Peyer's patch (tissue), 4 donors: ENCODE measurements at regions not wholly inside any gene's neighbourhood (a gene's known extent, or its start where the extent isn't known, plus 50 kb on each side); places are given as distances from the start of the nearest gene placed in this dataset.
A peak's percentile ranks its signal among the peaks of the same experiment; 100 is the strongest.

Experiments
- DNase-seq, 3 donors: peaks; one replicate each; pipeline ENCODE4 v3.0.0-alpha.2; 2017 to 2019
- H3K27ac ChIP-seq, 4 donors: fragments of 200-600 bp; sonication (generic); one replicate each; pipeline ENCODE4 v1.5.1; 2016 to 2019
- H3K27me3 ChIP-seq, 2 donors: fragments of 200-600 bp; sonication (generic); one replicate each; pipeline ENCODE4 v1.5.1; 2019
- H3K36me3 ChIP-seq, 3 donors: fragments of 200-600 bp; sonication (generic); one replicate each; pipeline ENCODE4 v1.5.1; 2016 to 2019
- H3K4me1 ChIP-seq, 4 donors: fragments of 200-600 bp; sonication (generic); one replicate each; pipeline ENCODE4 v1.5.1; 2016 to 2019
- H3K4me3 ChIP-seq, 4 donors: fragments of 200-600 bp; sonication (generic); 1 replicate in 3 of 4; 2 replicates in 1 of 4; pipeline ENCODE4 v1.5.1; 2016 to 2019; ENCODE audit warnings: mild to moderate bottlenecking in 1 of 4
- H3K9me3 ChIP-seq, 4 donors: fragments of 200-600 bp; sonication (generic); one replicate each; pipeline ENCODE4 v1.5.1; 2016 to 2019; ENCODE audit warnings: mild to moderate bottlenecking in 1 of 4
- POLR2A ChIP-seq, 2 donors: fragments of 450-650 bp; IDR thresholded peaks; one replicate each; pipeline ENCODE4 v1.5.1; 2017; ENCODE audit warnings: antibody characterized with exemption in 2 of 2, mild to moderate bottlenecking in 2 of 2, moderate library complexity in 2 of 2
- TF ChIP-seq, protein P1 (sequence below), 6 experiments: fragments of 450-650 bp in 4 of 6; fragments of 200-600 bp in 2 of 6; sonication (generic) in 1 of 6; IDR thresholded peaks; one replicate each; pipeline ENCODE4 v1.5.1; 2017 to 2019; ENCODE audit warnings: antibody characterized with exemption in 6 of 6, mild to moderate bottlenecking in 3 of 6, moderate library complexity in 1 of 6

DNA sequence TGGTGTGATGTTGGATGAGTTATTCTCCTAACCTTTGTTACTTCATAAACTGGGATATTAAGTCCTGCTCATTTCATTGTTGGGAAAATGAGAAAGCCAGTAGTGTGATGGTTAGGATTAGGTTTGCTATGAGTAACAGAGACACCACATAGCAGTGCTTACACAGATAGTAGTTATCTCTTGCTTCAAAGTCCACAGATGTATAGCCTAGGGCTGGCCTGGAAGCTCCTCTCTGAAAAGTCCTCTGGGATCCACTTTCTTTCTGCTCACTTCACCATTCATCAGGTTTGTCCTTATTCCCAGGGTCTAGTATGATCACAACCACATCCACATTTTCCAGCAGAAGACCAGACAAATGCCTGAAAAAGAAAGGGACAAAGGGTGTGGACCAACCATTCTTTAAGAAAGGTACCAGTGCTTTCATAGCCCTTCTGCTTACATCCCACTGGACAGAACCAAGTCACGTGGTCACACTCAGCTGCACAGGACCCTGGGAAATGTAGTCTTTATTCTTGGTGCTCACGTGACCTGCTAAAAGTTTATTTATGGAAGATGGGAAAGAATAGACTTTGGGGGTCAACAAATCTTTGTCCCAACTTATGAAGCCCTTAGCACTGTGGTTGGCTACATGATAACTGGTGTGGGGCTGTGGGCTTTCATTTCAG, 108.9 kb downstream of the INSIG2 start:
- H3K36me3 ChIP-seq = no peaks in the 10 kb centered on the region
- H3K9me3 ChIP-seq = no peaks in the 10 kb centered on the region
- no peaks in the 10 kb centered on the region for H3K27me3 ChIP-seq
- TF ChIP-seq, protein P1, sequence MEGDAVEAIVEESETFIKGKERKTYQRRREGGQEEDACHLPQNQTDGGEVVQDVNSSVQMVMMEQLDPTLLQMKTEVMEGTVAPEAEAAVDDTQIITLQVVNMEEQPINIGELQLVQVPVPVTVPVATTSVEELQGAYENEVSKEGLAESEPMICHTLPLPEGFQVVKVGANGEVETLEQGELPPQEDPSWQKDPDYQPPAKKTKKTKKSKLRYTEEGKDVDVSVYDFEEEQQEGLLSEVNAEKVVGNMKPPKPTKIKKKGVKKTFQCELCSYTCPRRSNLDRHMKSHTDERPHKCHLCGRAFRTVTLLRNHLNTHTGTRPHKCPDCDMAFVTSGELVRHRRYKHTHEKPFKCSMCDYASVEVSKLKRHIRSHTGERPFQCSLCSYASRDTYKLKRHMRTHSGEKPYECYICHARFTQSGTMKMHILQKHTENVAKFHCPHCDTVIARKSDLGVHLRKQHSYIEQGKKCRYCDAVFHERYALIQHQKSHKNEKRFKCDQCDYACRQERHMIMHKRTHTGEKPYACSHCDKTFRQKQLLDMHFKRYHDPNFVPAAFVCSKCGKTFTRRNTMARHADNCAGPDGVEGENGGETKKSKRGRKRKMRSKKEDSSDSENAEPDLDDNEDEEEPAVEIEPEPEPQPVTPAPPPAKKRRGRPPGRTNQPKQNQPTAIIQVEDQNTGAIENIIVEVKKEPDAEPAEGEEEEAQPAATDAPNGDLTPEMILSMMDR (IDR thresholded peaks at IDR 0.05) = no peak
- no peaks in the 10 kb centered on the region for H3K4me1 ChIP-seq
- no peak overlapping the region for H3K4me3 ChIP-seq
- no peak for DNase-seq
- no peak overlapping the region for H3K27ac ChIP-seq

DNA sequence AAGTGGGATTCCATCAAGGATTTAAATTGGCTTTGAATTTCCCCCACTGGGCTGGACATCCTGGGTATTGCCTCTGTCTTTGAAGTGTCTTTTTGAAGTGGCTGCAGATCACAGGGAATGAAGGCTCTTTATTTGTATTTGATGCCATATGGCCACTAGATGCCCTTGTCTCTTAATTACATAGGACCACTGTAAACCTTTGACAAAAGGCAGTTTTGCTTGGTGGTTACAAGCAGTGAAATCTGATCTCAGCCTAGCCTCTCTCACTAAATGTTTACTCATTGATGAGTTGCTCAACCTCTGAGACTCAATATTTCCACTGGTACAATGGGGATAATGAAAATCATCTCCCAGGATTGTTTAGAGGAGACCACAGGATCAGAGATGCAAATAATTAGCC, 102.2 kb downstream of the INSIG2 start:
- TF ChIP-seq, protein P1 (IDR thresholded peaks at IDR 0.05) = no peak
- no peak for TF ChIP-seq POLR2A (IDR thresholded peaks at IDR 0.05)
- H3K27ac ChIP-seq = no peak overlapping the region
- no peak overlapping the region for H3K4me3 ChIP-seq
- no peak for DNase-seq
- no peaks in the 10 kb centered on the region for H3K27me3 ChIP-seq
- no peaks in the 10 kb centered on the region for H3K9me3 ChIP-seq
- peaks cover 0 to 4% (median 0%) of the 10 kb centered on the region in 4 donors for H3K4me1 ChIP-seq
- H3K36me3 ChIP-seq = no peaks in the 10 kb centered on the region

DNA sequence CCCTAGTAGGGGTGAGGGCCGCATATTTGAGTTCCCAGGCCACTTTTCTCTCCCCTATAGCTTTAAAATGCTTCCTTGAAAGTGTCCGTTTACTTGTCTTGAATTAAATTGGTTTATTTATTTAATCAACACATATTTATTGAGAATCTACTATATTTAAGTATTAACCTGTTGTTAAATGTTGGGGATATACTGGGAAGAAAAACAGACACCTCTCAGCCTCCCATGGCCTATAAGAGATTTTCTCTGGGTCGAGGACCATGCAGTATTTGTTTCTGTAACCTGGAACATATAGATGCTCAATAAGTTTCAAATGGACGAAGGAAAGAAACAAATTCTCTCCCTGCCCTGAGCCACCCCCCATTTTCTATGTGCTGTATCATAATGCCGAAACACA, 98.6 kb downstream of the INSIG2 start:
- peaks cover 0 to 10% (median 0%) of the 10 kb centered on the region in 4 donors for H3K4me1 ChIP-seq
- peak overlapping the region in 3 of 4 donors; percentile 46 to 62 (median 57) for H3K4me3 ChIP-seq
- TF ChIP-seq, protein P1 (IDR thresholded peaks at IDR 0.05) = no peak
- no peak for TF ChIP-seq POLR2A (IDR thresholded peaks at IDR 0.05)
- no peaks in the 10 kb centered on the region for H3K9me3 ChIP-seq
- H3K27ac ChIP-seq = peak overlapping the region in 3 of 4 donors; percentile 12 to 71 (median 70)
- no peaks in the 10 kb centered on the region for H3K36me3 ChIP-seq
- no peaks in the 10 kb centered on the region for H3K27me3 ChIP-seq
- DNase-seq = no peak

DNA sequence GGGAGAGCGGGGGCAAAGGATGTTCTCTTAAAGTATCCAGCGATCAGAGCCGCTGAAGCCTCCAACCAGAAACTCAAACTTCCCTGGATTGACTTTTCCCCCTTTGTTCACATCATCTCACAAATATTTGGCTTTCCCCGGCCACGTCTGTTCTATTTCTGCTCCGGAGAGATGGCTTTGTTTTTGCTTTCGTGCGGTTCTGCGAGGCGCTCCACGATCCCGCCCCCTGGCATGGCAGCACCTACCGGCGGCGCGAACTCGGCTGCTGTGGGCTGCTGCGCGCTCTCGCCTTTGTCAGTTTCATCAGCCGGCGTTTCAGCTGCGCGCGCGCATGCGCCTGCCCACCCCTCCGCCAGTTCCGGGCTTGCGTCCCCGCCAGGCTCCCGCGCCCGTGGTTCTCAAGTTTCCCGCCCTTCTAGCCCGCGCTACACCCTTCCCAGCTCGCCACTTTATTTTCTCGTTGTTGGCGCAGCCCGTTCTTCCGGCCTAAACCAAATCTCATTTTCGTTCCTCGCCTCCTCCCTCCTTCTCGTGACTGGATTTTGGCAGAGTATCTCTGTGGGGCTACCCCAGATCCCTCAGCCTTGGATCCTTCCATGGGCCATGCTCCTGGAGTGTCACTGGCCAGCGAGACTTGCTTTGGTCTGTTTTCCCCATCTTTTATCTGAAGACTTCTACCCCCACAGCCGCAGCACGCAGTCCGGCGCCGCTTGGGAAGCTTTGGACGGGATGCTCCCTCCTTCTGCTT, 98.0 kb downstream of the INSIG2 start:
- Histone ChIP-seq H3K9me3 (no peaks in the 10 kb centered on the region), H3K4me1 (peaks cover 0 to 10% (median 0%) of the 10 kb centered on the region in 4 donors), H3K4me3 (peak overlapping the region; percentile 46 to 62 (median 58)), H3K36me3 (no peaks in the 10 kb centered on the region), H3K27me3 (no peaks in the 10 kb centered on the region), H3K27ac (peak overlapping the region; percentile 12 to 73 (median 70))
- TF ChIP-seq, protein P1 (IDR thresholded peaks at IDR 0.05) = peak in 2 of 6 experiments; percentile 4 to 24
- TF ChIP-seq POLR2A (IDR thresholded peaks at IDR 0.05) = peak; percentile 18 to 38
- DNase-seq = peak; percentile 78 to 94 (median 83)

DNA sequence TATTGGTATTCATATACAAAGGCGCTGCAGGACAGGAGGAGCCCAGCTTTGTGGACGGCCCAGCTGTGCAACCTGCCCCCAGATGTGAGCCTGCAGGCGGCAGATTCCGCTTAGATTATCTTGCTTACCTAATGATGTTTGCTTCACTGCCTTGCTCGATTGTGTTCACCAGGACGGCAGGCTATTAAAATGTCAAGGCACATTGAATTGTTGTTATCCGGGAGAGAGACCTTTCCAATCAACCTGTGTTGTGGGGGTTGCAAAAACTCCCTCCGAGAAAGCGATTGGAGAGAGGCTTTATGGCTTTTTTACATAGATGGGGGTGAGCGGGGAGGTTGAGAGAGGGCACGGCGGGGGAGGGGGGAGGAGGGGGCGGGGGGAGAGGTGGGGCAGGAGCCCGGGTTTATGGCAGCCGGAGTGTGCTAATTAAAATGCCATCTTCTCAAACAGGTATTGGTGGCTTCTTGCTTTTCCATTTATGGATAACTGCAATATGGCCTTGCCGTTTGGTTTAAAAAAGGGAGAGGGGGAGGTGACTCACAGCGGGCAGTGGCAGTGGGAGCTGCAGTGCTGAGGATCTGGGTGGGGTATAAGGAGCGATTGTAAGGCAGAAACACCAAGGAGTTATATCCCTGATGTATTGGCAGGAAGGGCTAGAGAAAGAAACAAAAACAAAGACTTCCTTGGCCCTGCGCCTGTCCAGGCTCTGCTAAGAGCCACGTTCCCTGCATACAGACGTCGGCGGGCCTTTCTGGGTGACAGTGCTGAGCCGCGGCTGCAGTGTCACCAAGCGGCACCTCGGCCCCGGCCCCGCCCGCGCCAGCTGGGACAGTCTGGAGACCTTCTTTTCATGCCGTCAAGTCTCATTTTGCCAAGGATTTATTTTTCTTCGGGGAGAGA, 97.2 kb downstream of the INSIG2 start:
- DNase-seq = peak; percentile 59 to 77 (median 65)
- no peaks in the 10 kb centered on the region for H3K36me3 ChIP-seq
- no peaks in the 10 kb centered on the region for H3K9me3 ChIP-seq
- peak overlapping the region; percentile 12 to 73 (median 70) for H3K27ac ChIP-seq
- H3K4me3 ChIP-seq = peak overlapping the region; percentile 46 to 62 (median 58)
- H3K27me3 ChIP-seq = no peaks in the 10 kb centered on the region
- TF ChIP-seq, protein P1 (IDR thresholded peaks at IDR 0.05) = no peak
- TF ChIP-seq POLR2A (IDR thresholded peaks at IDR 0.05) = no peak
- H3K4me1 ChIP-seq = peaks cover 0 to 10% (median 0%) of the 10 kb centered on the region in 4 donors
